ENCODE measurements at regions not wholly inside any gene's neighbourhood (a gene's known extent, or its start where the extent isn't known, plus 50 kb on each side); places are given as distances from the start of the nearest gene placed in this dataset.

DNA sequence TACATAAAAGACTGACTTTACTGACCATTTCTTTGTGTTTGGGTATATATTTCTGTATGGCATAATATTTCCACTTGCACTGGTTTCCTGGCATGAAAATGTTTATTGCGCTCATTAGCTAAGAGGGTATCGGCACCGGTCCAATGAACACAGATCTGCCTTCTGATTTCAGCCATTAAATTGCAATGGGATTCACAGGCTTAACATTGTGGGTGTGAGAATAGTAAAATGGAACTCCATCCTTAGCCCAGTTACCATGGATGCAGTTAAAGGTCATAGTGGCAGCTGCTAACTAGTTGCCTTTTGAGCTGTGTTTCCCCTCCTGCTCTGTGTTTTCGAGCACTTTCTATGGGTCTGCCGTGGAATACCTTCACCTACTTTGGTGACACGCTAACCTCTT, 352.6 kb upstream of the POU3F3 start:
- DNase-seq (ENCODE audit: low read depth in 4 of 4, low spot score in 3 of 4) = no peak

GRCh38 chr2:104501929-104502328, 352.0 kb upstream of the POU3F3 start:
- DNase-seq (ENCODE audit: low read depth in 4 of 4, low spot score in 3 of 4) = no peak

DNA sequence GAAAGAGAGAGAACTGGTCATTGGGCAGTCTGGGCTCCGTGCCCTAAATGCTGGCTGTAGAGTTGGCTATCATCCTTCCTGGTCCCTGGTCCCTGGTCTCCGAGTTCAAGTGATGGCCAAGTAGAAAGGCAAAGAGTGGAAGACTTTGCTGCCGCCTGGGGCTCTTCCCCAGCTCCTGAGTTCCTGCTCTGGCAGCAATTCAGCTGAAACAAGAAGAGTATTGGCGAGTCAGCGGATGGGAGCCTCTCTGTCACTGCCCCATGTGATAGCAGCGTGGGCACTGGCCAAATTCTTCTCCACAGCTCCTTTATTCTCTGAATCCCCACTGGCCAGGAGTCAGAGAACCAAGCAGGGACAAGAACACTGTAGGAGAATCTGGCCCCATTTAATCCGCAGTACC, 351.0 kb upstream of the POU3F3 start:
- DNase-seq (ENCODE audit: low read depth in 4 of 4, low spot score in 3 of 4) = no peak

DNA sequence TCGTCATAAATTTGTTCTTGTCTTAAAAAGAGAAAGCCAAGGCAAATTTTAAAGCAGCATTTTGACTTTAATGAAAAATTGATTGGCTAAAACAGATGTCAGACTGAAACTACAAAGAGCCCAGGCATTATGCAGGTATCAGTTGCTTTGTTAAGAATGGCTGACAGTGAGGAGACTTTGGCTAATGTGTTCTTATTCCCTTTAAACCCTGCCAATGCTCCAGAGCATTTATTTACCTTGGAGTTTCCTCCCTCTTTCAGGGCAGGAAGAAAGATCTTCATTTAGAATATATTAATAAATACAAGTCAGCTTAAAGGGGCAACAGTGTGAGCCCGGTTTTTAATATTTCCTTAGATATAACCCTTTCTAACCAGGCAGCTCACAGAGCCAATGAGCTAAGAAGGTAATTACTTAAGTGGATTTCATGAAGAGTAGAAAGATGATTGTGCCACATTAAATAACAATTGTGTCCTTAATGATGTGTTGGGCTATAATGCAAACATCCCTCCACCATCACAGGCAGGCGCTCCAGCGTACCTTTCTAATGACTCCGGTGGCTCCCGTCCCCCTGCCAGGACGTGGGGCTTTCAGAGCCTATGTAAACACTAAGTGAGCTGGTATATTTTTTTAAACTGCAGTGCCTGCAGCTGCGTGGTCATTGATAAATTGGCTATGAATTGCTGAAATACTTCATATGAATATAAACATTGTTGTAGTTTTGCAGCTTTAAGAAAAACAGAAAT, 349.4 kb upstream of the POU3F3 start:
- DNase-seq (ENCODE audit: low read depth in 4 of 4, low spot score in 3 of 4) = no peak

DNA sequence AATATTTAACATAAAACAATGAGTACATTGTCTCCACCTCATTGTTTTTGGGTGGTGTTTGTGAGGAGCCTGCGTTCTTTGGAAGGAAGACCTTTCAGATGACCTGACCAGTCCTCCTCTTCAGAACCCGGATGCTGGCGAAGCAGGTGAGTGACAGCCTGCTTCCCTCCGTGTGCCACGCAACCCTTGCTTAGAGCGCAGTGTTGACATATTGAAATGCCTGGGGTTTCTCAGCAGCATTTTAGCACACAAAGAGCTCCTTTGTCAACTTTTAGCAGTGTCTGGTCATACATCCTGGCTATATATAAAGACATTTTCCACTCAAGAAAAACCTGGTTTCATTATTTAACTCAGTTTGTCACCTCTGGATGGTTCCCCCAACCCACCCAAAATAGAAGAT, 335.7 kb upstream of the POU3F3 start:
- DNase-seq (ENCODE audit: low read depth in 4 of 4, low spot score in 3 of 4) = no peak

DNA sequence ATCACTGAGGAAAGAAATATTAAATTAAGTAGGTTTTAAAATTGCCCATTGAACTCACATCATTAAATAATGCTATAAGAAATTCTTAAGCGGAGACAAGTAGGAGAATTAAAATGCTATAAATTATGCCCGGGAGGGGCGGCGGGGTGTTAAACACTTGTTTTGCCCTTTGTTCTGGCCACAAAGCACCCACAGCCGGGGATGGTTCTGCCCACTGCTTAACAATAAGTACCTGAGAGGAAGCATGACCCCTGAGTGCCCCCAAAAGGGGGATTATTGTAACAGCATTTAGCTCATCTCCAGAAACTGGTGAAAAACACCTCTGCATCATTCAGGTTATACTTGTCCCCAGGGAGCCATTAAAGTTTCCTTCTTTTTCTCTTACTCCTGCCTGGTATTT, 332.7 kb upstream of the POU3F3 start:
- DNase-seq (ENCODE audit: low read depth in 4 of 4, low spot score in 3 of 4) = peak in 1 of 4 donors; percentile 3

- no peak for DNase-seq (ENCODE audit: low read depth in 4 of 4, low spot score in 3 of 4)
Measured at GRCh38 chr2:104523921-104524320, 330.0 kb upstream of the POU3F3 start.

DNA sequence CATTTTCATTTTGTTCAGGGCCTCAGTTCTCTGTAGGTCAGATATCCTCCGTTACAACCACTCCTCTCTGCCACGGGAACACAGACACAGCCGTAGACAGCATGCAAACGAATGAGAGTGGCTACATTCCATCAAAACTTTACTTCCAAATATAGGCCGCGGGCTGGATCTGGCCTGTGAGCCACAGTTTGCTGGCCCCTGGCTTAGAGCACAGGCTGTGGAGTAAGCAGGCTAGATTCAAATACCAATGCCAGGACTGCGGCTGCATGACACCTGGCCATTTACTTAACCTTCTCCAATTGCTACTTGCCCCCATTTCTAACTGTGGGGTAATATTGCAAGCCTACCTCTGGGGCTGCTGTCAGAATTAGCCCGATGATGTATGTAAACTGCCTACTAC, 325.8 kb upstream of the POU3F3 start:
- DNase-seq (ENCODE audit: low read depth in 4 of 4, low spot score in 3 of 4) = no peak

DNA sequence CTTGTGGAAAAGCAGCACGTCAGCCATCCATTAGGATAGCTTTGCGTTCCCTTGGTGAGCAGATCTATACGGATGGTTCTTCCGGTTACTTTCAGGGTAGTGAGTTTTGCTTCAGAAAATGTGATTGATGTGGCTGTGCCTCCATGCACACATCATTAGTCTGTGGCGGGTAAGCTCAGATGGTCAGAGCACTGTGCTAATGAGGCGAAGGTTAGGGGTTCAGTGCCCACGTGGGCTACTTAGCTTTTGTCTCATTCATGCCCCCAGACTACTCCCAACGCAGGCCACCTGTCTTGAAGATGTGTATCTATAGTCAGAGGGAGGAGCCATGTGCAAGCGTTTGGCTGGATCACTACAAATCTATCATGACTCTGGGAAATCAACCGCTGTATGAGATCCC, 322.8 kb upstream of the POU3F3 start:
- DNase-seq (ENCODE audit: low read depth in 4 of 4, low spot score in 3 of 4) = no peak

GRCh38 chr2:104537116-104537515, 316.8 kb upstream of the POU3F3 start:
- no peak for DNase-seq (ENCODE audit: low read depth in 4 of 4, low spot score in 3 of 4)

- DNase-seq (ENCODE audit: low read depth in 4 of 4, low spot score in 3 of 4) = no peak
Measured at GRCh38 chr2:104538077-104538476, 315.8 kb upstream of the POU3F3 start.

GRCh38 chr2:104539649-104540048, 314.3 kb upstream of the POU3F3 start:
- no peak for DNase-seq (ENCODE audit: low read depth in 4 of 4, low spot score in 3 of 4)

- DNase-seq (ENCODE audit: low read depth in 4 of 4, low spot score in 3 of 4) = no peak
Measured at GRCh38 chr2:104545055-104545454, 308.9 kb upstream of the POU3F3 start.

DNA sequence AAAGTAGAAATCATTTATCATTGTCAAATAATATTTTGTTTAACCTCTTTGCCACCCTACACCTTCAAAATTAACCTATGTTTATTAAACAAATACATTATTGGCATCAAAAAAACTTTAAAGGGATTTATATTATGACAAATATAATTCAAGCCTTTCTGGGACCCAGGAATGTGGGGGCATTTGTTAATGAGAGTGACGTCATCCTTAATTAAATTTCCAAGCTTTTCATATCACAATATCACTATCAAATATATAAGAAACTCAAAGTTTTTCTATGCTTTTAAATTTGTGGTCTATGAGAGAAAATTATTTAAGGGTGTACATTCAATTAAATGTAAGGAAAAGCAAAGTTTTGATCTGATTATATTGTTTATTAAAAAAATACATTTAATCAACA, 307.4 kb upstream of the POU3F3 start:
- DNase-seq (ENCODE audit: low read depth in 4 of 4, low spot score in 3 of 4) = no peak

- no peak for DNase-seq (ENCODE audit: low read depth in 4 of 4, low spot score in 3 of 4)
Measured at GRCh38 chr2:104547221-104547620, 306.7 kb upstream of the POU3F3 start.

GRCh38 chr2:104561251-104561650, 292.7 kb upstream of the POU3F3 start:
- no peak for DNase-seq (ENCODE audit: low read depth in 4 of 4, low spot score in 3 of 4)

DNA sequence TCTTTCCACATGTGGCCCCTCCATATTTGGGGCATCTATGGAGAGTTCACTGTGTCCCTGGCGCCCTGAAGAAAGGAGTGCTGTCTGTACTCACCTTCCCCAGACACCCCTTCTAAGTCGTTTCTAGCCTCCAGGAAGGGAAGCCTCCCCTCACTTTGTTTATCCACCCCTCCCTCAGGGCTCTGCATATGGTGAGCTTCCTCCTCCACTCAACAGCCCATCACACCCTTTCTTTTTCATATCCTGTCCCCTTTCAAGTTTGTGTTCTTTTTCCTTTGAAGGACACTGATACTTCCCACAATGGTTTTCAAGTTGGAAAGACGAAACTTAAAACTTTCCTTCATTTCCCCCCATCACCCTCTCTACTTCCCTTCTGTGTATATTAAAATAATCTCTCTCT, 291.4 kb upstream of the POU3F3 start:
- DNase-seq (ENCODE audit: low read depth in 4 of 4, low spot score in 3 of 4) = no peak

DNA sequence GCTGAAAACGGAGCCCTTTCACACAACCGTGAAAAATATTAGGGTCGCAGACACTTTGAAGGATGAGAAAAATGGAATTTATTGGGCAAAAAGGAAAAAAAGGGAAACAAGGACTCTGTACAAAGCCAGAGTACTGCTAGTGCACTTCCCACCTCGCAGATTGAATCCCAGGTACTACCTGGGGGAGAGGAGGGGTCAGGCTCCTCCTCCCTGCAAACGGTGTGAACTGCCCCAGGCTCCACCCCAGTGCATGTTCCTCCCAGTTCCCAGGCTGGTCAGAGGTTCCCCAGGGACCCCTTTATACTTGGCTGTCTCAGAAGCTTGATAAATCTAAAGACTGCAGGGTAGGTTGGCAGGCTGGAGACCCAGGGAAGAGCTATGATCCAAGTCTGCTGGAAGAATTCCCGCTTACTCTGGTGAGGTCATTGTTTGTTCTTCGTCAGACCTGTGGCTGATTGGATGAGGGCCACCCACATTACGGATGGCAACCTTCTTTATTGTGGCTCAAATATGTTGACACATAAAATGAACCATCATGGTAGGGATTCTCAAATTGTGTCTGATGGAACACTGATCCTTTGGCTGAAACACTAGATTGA, 290.4 kb upstream of the POU3F3 start:
- no peak for DNase-seq (ENCODE audit: low read depth in 4 of 4, low spot score in 3 of 4)

DNA sequence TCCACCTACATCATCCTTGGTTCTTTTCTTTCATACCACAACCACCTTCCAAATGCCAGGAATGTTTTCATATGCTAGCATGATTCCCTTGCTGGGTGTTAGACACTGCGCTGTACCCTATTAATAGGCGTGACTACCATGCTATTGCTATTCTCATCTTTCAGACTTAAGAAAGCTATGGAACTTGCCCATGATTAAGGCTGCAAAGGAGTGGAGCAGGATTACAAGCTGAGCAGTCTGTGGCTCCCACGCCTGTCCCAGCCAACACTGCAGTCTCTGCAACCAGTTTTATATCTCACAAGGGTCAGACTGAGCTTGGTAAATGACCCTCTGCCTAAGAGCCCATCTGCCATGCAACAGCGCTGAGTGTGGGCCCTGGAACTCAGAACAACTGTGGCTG, 285.7 kb upstream of the POU3F3 start:
- no peak for DNase-seq (ENCODE audit: low read depth in 4 of 4, low spot score in 3 of 4)

DNA sequence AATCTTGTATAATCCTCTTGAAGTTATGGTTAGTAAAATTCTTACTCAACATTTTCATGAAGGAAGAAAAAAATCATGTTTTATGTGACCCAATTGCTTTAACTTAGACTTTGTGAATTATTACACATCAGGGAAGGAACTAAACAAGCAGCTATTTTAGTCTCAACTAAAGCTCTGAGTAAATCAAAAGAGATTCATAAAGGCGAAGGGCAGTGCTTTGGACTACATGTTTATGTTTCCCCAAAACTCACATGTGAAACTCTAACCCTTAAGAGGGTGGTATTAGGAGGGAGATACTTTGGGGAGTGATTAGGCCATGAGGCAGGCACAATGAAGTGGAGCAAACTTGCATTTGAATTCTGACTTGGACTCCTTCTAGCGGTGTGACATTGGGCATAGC, 283.7 kb upstream of the POU3F3 start:
- DNase-seq (ENCODE audit: low read depth in 4 of 4, low spot score in 3 of 4) = no peak

DNA sequence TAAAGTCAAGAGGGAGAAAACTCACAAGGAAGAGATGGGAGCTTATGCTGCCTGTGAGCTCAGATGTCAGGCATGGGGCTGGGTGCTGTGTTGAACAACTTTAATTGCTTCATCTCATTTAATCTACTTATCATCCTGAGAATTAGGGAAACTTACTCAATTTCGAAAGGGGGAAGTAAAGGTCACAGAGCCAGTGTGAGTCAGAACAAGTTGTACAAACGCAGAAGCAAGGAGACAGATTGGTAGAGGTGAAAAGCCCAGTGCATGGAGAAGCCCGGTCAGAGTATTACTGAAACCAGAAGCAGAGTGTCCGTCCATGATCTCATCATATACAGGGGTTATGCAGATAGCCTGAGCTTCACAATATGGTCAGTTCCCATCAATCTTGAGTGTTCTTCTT, 281.1 kb upstream of the POU3F3 start:
- no peak for DNase-seq (ENCODE audit: low read depth in 4 of 4, low spot score in 3 of 4)

DNA sequence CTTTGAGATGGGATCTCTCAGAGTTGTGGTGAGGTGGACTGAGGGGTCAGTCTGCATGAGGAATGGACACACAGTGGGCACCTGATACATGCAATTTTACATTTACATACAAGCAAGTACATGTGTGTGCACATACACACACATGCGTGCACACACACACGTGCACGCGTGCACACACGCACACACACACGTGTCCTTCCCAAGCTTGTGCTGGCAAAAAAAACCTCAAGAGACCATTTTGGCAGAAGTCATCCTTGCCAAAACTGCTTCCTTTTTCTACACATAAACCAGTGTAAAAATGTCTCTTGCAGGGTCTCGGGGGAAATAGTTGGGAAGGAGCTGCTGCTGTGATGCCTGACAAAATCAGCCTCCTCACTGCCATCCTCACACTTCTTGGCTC, 279.5 kb upstream of the POU3F3 start:
- DNase-seq (ENCODE audit: low read depth in 4 of 4, low spot score in 3 of 4) = no peak

DNA sequence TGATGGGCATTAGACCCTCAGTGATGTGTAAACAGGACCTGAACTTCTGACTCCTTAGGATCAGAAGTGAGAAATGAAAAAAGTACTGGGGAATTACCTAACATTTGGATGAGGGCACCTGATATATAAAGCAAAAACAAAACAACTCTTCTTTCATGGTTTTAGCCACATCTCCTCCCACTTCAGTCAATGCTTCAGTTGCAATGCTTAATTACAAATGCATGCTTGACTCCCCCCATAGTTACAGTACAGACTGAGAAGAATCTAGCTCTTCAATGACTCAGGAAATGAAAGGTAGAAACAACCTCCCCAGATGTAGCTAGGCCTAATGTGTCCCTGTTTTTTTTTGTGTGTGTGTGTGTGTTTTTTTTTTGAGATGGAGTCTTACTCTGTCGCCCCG, 276.8 kb upstream of the POU3F3 start:
- DNase-seq (ENCODE audit: low read depth in 4 of 4, low spot score in 3 of 4) = no peak
